Thyroid gland (tissue), 4 donors: ENCODE measurements at regions not wholly inside any gene's neighbourhood (a gene's known extent, or its start where the extent isn't known, plus 50 kb on each side); places are given as distances from the start of the nearest gene placed in this dataset.

Source experiments
- POLR2A ChIP-seq, 2 donors: fragments of 450-650 bp; IDR thresholded peaks; one replicate each; pipeline ENCODE4 v1.6.1; 2017; ENCODE audit warnings: antibody characterized with exemption in 2 of 2, mild to moderate bottlenecking in 2 of 2, moderate library complexity in 1 of 2
- TF ChIP-seq, protein P1 (sequence below), 6 experiments: fragments of 200-600 bp in 3 of 6; fragments of 450-650 bp in 3 of 6; sonication (generic) in 3 of 6; IDR thresholded peaks; one replicate each; pipeline ENCODE4 v1.5.1; 2016 to 2019; ENCODE audit warnings: antibody characterized with exemption in 6 of 6, mild to moderate bottlenecking in 2 of 6, inconsistent platforms in 1 of 6, moderate library complexity in 1 of 6

GRCh38 chr11:92101920-92102319 lies 122.7 kb upstream of the FAT3 start:
- TF ChIP-seq, protein P1, sequence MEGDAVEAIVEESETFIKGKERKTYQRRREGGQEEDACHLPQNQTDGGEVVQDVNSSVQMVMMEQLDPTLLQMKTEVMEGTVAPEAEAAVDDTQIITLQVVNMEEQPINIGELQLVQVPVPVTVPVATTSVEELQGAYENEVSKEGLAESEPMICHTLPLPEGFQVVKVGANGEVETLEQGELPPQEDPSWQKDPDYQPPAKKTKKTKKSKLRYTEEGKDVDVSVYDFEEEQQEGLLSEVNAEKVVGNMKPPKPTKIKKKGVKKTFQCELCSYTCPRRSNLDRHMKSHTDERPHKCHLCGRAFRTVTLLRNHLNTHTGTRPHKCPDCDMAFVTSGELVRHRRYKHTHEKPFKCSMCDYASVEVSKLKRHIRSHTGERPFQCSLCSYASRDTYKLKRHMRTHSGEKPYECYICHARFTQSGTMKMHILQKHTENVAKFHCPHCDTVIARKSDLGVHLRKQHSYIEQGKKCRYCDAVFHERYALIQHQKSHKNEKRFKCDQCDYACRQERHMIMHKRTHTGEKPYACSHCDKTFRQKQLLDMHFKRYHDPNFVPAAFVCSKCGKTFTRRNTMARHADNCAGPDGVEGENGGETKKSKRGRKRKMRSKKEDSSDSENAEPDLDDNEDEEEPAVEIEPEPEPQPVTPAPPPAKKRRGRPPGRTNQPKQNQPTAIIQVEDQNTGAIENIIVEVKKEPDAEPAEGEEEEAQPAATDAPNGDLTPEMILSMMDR (IDR thresholded peaks at IDR 0.05): no peak
- no peak for TF ChIP-seq POLR2A (IDR thresholded peaks at IDR 0.05)
